ENCODE measurements at regions not wholly inside any gene's neighbourhood (a gene's known extent, or its start where the extent isn't known, plus 50 kb on each side); places are given as distances from the start of the nearest gene placed in this dataset.

DNA sequence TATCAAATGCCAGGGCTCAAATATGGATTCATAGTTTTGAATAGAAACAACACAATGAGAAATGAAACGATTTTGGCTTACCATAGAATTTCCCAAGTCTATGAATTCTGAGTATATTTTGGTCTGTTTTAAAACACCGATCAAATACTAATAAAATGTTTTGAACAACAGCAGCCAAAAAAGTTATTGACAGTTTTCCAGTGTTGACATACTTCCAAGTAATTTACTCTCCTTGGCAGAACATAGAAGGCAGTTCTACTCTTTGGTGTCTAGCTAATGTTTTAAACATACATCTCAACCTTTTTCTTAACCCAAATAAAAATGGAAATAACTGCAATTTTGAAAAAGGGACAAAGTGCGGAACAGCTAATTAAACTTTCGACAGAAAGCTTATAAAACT is 1419.8 kb downstream of the ADGRL3 start:
- no peak for TF ChIP-seq CTCF (conservative IDR thresholded peaks at IDR 0.05; ENCODE audit: low read depth, low read length)
- no peak for TF ChIP-seq FOS (IDR thresholded peaks at IDR 0.05; ENCODE audit: low read depth, low read length)
- TF ChIP-seq POLR2A (IDR thresholded peaks at IDR 0.05; ENCODE audit: low read depth, low read length), result no peak
- TF ChIP-seq SMC3 (IDR thresholded peaks at IDR 0.05; ENCODE audit: low read depth, low read length), result no peak
- no peak for TF ChIP-seq MAZ (IDR thresholded peaks at IDR 0.05; ENCODE audit: borderline replicate concordance, low read depth, low read length)
- no peak for TF ChIP-seq CEBPB (IDR thresholded peaks at IDR 0.05; ENCODE audit: low read depth, low read length)
- no peak for TF ChIP-seq ELK1 (IDR thresholded peaks at IDR 0.05; ENCODE audit: borderline replicate concordance, low read depth, low read length)
- no peak for TF ChIP-seq MXI1 (IDR thresholded peaks at IDR 0.05; ENCODE audit: borderline replicate concordance, low read depth, low read length)

Data from IMR-90 (cell line).